Uterus (tissue), 3 donors: ENCODE measurements at regions not wholly inside any gene's neighbourhood (a gene's known extent, or its start where the extent isn't known, plus 50 kb on each side); places are given as distances from the start of the nearest gene placed in this dataset.

Experiments used
- DNase-seq, 2 donors: peaks; one replicate each; pipeline ENCODE4 v3.0.0-alpha.2; 2019 to 2020
- H3K27ac ChIP-seq, 2 donors: fragments of 200-600 bp; sonication (generic); 1 replicate in 1 of 2; 2 replicates in 1 of 2; pipeline ENCODE4 v1.5.1; 2016 to 2018
- H3K27me3 ChIP-seq, 2 donors: fragments of 200-600 bp; sonication (generic); one replicate each; pipeline ENCODE4 v1.5.1; 2018 to 2019; ENCODE audit warnings: control low read depth in 1 of 2
- H3K36me3 ChIP-seq, 2 donors: fragments of 200-600 bp; sonication (generic); one replicate each; pipeline ENCODE4 v1.5.1; 2019; ENCODE audit warnings: control low read depth in 1 of 2
- H3K4me1 ChIP-seq, 2 donors: fragments of 200-600 bp; sonication (generic); one replicate each; pipeline ENCODE4 v1.5.1; 2018 to 2019; ENCODE audit warnings: control low read depth in 1 of 2
- H3K4me3 ChIP-seq, 2 donors: fragments of 200-600 bp; sonication (generic); 1 replicate in 1 of 2; 2 replicates in 1 of 2; pipeline ENCODE4 v1.5.1; 2018 to 2019; ENCODE audit warnings: mild to moderate bottlenecking in 1 of 2
- H3K9me3 ChIP-seq, 2 donors: fragments of 200-600 bp; sonication (generic); one replicate each; pipeline ENCODE4 v1.5.1; 2019; ENCODE audit warnings: control low read depth in 1 of 2
- CTCF ChIP-seq, 4 experiments: fragments of 200-600 bp in 2 of 4; fragments of 450-650 bp in 2 of 4; sonication (generic) in 2 of 4; IDR thresholded peaks; one replicate each; pipeline ENCODE4 v1.5.1; 2016 to 2019; ENCODE audit warnings: antibody characterized with exemption in 4 of 4, mild to moderate bottlenecking in 2 of 4, moderate library complexity in 1 of 4
- POLR2A ChIP-seq, 2 donors: fragments of 450-650 bp; IDR thresholded peaks; one replicate each; pipeline ENCODE4 v1.6.1; 2016; ENCODE audit warnings: antibody characterized with exemption in 2 of 2, mild to moderate bottlenecking in 1 of 2, moderate library complexity in 1 of 2
- intact Hi-C: fragments of 100-400 bp; cut with DNase I; formaldehyde crosslinking; loops from one replicate; pipeline ENCODE4 v1.15.1; 2023; ENCODE audit warnings: low total_unique reads
- donor health status: DM: yes; HTN: yes; CAD: no.

- Histone ChIP-seq H3K27ac (no peak overlapping the region), H3K4me1 (no peaks in the 10 kb centered on the region), H3K9me3 (no peaks in the 10 kb centered on the region), H3K4me3 (no peak overlapping the region), H3K27me3 (no peaks in the 10 kb centered on the region), H3K36me3 (no peaks in the 10 kb centered on the region)
- no peak for TF ChIP-seq POLR2A (IDR thresholded peaks at IDR 0.05)
- TF ChIP-seq CTCF (IDR thresholded peaks at IDR 0.05) = no peak
- intact Hi-C loops = no loop called here
- DNase-seq = no peak
Observed at GRCh38 chr2:129771418-129772189, 207.9 kb upstream of the RAB6C start.

GRCh38 chr2:129772190-129772579 lies 207.3 kb upstream of the RAB6C start:
- H3K27me3 ChIP-seq = no peaks in the 10 kb centered on the region
- no peak for DNase-seq
- intact Hi-C loops = no loop called here
- TF ChIP-seq CTCF (IDR thresholded peaks at IDR 0.05) (no peak), POLR2A (IDR thresholded peaks at IDR 0.05) (no peak)
- H3K4me3 ChIP-seq = no peak overlapping the region
- no peaks in the 10 kb centered on the region for H3K4me1 ChIP-seq
- no peaks in the 10 kb centered on the region for H3K36me3 ChIP-seq
- H3K9me3 ChIP-seq = no peaks in the 10 kb centered on the region
- no peak overlapping the region for H3K27ac ChIP-seq

- TF ChIP-seq POLR2A (IDR thresholded peaks at IDR 0.05) (no peak), CTCF (IDR thresholded peaks at IDR 0.05) (no peak)
- Histone ChIP-seq H3K9me3 (no peaks in the 10 kb centered on the region), H3K4me3 (no peak overlapping the region), H3K27ac (no peak overlapping the region), H3K4me1 (no peaks in the 10 kb centered on the region), H3K27me3 (no peaks in the 10 kb centered on the region), H3K36me3 (no peaks in the 10 kb centered on the region)
- intact Hi-C loops = no loop called here
- no peak for DNase-seq
Observed at GRCh38 chr2:129775952-129776653, 203.4 kb upstream of the RAB6C start.

- no peak for TF ChIP-seq POLR2A (IDR thresholded peaks at IDR 0.05)
- intact Hi-C loops = no loop called here
- no peak for DNase-seq
Observed at GRCh38 chr2:129777146-129777545, 202.3 kb upstream of the RAB6C start.

GRCh38 chr2:129777762-129778583 lies 201.5 kb upstream of the RAB6C start:
- Histone ChIP-seq H3K4me1 (no peaks in the 10 kb centered on the region), H3K27ac (no peak overlapping the region), H3K36me3 (no peaks in the 10 kb centered on the region), H3K4me3 (no peak overlapping the region), H3K27me3 (no peaks in the 10 kb centered on the region), H3K9me3 (no peaks in the 10 kb centered on the region)
- DNase-seq = no peak
- TF ChIP-seq CTCF (IDR thresholded peaks at IDR 0.05) (no peak), POLR2A (IDR thresholded peaks at IDR 0.05) (no peak)
- intact Hi-C loops = no loop called here

More at GRCh38 chr2:129777146-129777545, 202.3 kb upstream of the RAB6C start:
- Histone ChIP-seq H3K27me3 (no peaks in the 10 kb centered on the region), H3K27ac (no peak overlapping the region), H3K4me1 (no peaks in the 10 kb centered on the region), H3K9me3 (no peaks in the 10 kb centered on the region), H3K4me3 (no peak overlapping the region), H3K36me3 (no peaks in the 10 kb centered on the region)
